Mesendoderm (in vitro differentiated cells): ENCODE measurements at regions not wholly inside any gene's neighbourhood (a gene's known extent, or its start where the extent isn't known, plus 50 kb on each side); places are given as distances from the start of the nearest gene placed in this dataset.

Experiments used
- DNase-seq: peaks from one replicate; pipeline ENCODE4 v3.0.0; 2013
- H2AK5ac ChIP-seq: 2 replicates; pipeline ENCODE4 v1.6.1; 2013; ENCODE audit warnings: low read length, inconsistent platforms
- H2BK120ac ChIP-seq: 2 replicates; pipeline ENCODE4 v1.6.1; 2013; ENCODE audit warnings: low read depth, mild to moderate bottlenecking, low read length, moderate library complexity, mixed read lengths
- H2BK15ac ChIP-seq: replicated peaks from 2 replicates; pipeline ENCODE4 v1.6.1; 2013; ENCODE audit warnings: low read depth, mild to moderate bottlenecking, moderate library complexity
- H2BK5ac ChIP-seq: 2 replicates; pipeline ENCODE4 v1.6.1; 2013; ENCODE audit warnings: low read length, inconsistent platforms
- H3K18ac ChIP-seq: 2 replicates; pipeline ENCODE4 v1.6.1; 2013; ENCODE audit warnings: mild to moderate bottlenecking, low read length, mixed read lengths
- H3K23ac ChIP-seq: one replicate; pipeline ENCODE4 v1.6.1; 2013; ENCODE audit warnings: low read length
- H3K27ac ChIP-seq: 2 replicates; pipeline ENCODE4 v1.5.1; 2013; ENCODE audit warnings: low read depth, mild to moderate bottlenecking, inconsistent platforms, low read length, moderate library complexity
- H3K27me3 ChIP-seq: 2 replicates; pipeline ENCODE4 v1.6.1; 2013; ENCODE audit warnings: low read length, control low read depth, mild to moderate bottlenecking, inconsistent platforms; ENCODE audit not compliant: insufficient read depth, poor library complexity
- H3K36me3 ChIP-seq: 2 replicates; pipeline ENCODE4 v1.6.1; 2013; ENCODE audit warnings: low read length, inconsistent platforms; ENCODE audit not compliant: control insufficient read depth, insufficient read depth
- H3K4ac ChIP-seq: one replicate; pipeline ENCODE4 v1.6.1; 2013; ENCODE audit warnings: low read depth, mild to moderate bottlenecking, low read length, moderate library complexity
- H3K4me1 ChIP-seq: 2 replicates; pipeline ENCODE4 v1.6.1; 2013; ENCODE audit warnings: low read depth, low read length, inconsistent platforms; ENCODE audit not compliant: control insufficient read depth
- H3K4me2 ChIP-seq: 2 replicates; pipeline ENCODE4 v1.6.1; 2013; ENCODE audit warnings: low read length
- H3K4me3 ChIP-seq: 2 replicates; pipeline ENCODE4 v1.5.1; 2013; ENCODE audit warnings: mild to moderate bottlenecking, low read length
- H3K56ac ChIP-seq: one replicate; pipeline ENCODE4 v1.6.1; 2013; ENCODE audit warnings: low read length
- H3K79me1 ChIP-seq: 2 replicates; pipeline ENCODE4 v1.6.1; 2013; ENCODE audit warnings: low read length, inconsistent platforms
- H3K79me2 ChIP-seq: 2 replicates; pipeline ENCODE4 v1.6.1; 2013; ENCODE audit warnings: mild to moderate bottlenecking, low read length; ENCODE audit not compliant: control insufficient read depth, insufficient read depth
- H3K9ac ChIP-seq: 2 replicates; pipeline ENCODE4 v1.6.1; 2013; ENCODE audit warnings: low read length, inconsistent platforms
- H4K5ac ChIP-seq: one replicate; pipeline ENCODE4 v1.6.1; 2013; ENCODE audit warnings: low read length
- H4K8ac ChIP-seq: one replicate; pipeline ENCODE4 v1.6.1; 2013; ENCODE audit warnings: low read depth, mild to moderate bottlenecking, control low read depth, low read length, moderate library complexity
- WGBS: extraction: QIAGEN DNeasy Blood & Tissue Kit; methylation state at CpG from one replicate; pipeline ENCODE4 v1.1.7; 2013; ENCODE audit warnings: low lambda C conversion rate, missing lambda C conversion rate; ENCODE audit not compliant: insufficient coverage; ENCODE audit errors: extremely low coverage; 5-methylcytosine and 5-hydroxymethylcytosine counted together

- no peaks in the 10 kb centered on the region for H3K27me3 ChIP-seq
- WGBS = no CpG with 5 or more reads among the region's 5 CpGs
- H3K4me3 ChIP-seq = no peak overlapping the region
- no peak overlapping the region for H2BK15ac ChIP-seq
- no peak overlapping the region for H3K18ac ChIP-seq
- no peak overlapping the region for H4K5ac ChIP-seq
- H2BK120ac ChIP-seq = no peak overlapping the region
- no peaks in the 10 kb centered on the region for H3K36me3 ChIP-seq
- no peak overlapping the region for H2BK5ac ChIP-seq
- H3K4me2 ChIP-seq = no peak overlapping the region
- H3K4ac ChIP-seq = no peak overlapping the region
- peak; percentile 40 for DNase-seq
- no peak overlapping the region for H3K27ac ChIP-seq
- no peak overlapping the region for H4K8ac ChIP-seq
- no peak overlapping the region for H3K56ac ChIP-seq
- H3K4me1 ChIP-seq = no peaks in the 10 kb centered on the region
- H3K79me2 ChIP-seq = no peaks in the 10 kb centered on the region
- no peak overlapping the region for H3K9ac ChIP-seq
- H3K79me1 ChIP-seq = no peaks in the 10 kb centered on the region
- no peak overlapping the region for H2AK5ac ChIP-seq
- no peak overlapping the region for H3K23ac ChIP-seq
Measured at GRCh38 chr20:54774426-54774825, 299.0 kb downstream of the DOK5 start.

- no peaks in the 10 kb centered on the region for H3K4me1 ChIP-seq
- no peak overlapping the region for H4K8ac ChIP-seq
- no peak overlapping the region for H3K4me2 ChIP-seq
- no peaks in the 10 kb centered on the region for H3K36me3 ChIP-seq
- H3K79me1 ChIP-seq = no peaks in the 10 kb centered on the region
- no peak for DNase-seq
- no peak overlapping the region for H2AK5ac ChIP-seq
- H3K9ac ChIP-seq = no peak overlapping the region
- no peak overlapping the region for H2BK120ac ChIP-seq
- no peaks in the 10 kb centered on the region for H3K79me2 ChIP-seq
- H3K27me3 ChIP-seq = no peaks in the 10 kb centered on the region
- no CpG with 5 or more reads among the region's 8 CpGs for WGBS
- H2BK15ac ChIP-seq = no peak overlapping the region
- no peak overlapping the region for H3K4ac ChIP-seq
- no peak overlapping the region for H3K18ac ChIP-seq
- H3K23ac ChIP-seq = no peak overlapping the region
- H3K4me3 ChIP-seq = no peak overlapping the region
- H3K56ac ChIP-seq = no peak overlapping the region
- no peak overlapping the region for H4K5ac ChIP-seq
- H3K27ac ChIP-seq = no peak overlapping the region
- no peak overlapping the region for H2BK5ac ChIP-seq
Measured at GRCh38 chr20:54773643-54774000, 298.2 kb downstream of the DOK5 start.

GRCh38 chr20:54772893-54773642 is 297.7 kb downstream of the DOK5 start:
- H2BK5ac ChIP-seq = no peak overlapping the region
- peak; percentile 17 for DNase-seq
- no peak overlapping the region for H4K5ac ChIP-seq
- no peaks in the 10 kb centered on the region for H3K79me2 ChIP-seq
- WGBS = no CpG with 5 or more reads among the region's 4 CpGs
- H2BK120ac ChIP-seq = no peak overlapping the region
- H3K27ac ChIP-seq = no peak overlapping the region
- H3K27me3 ChIP-seq = no peaks in the 10 kb centered on the region
- H2BK15ac ChIP-seq = no peak overlapping the region
- no peak overlapping the region for H4K8ac ChIP-seq
- H3K9ac ChIP-seq = no peak overlapping the region
- no peak overlapping the region for H3K4ac ChIP-seq
- no peak overlapping the region for H3K4me2 ChIP-seq
- no peaks in the 10 kb centered on the region for H3K4me1 ChIP-seq
- H3K56ac ChIP-seq = no peak overlapping the region
- H3K4me3 ChIP-seq = no peak overlapping the region
- H3K18ac ChIP-seq = no peak overlapping the region
- no peaks in the 10 kb centered on the region for H3K36me3 ChIP-seq
- no peaks in the 10 kb centered on the region for H3K79me1 ChIP-seq
- no peak overlapping the region for H3K23ac ChIP-seq
- no peak overlapping the region for H2AK5ac ChIP-seq

GRCh38 chr20:54766483-54766882 is 291.1 kb downstream of the DOK5 start:
- no peak overlapping the region for H3K56ac ChIP-seq
- no peak overlapping the region for H2BK5ac ChIP-seq
- no peak overlapping the region for H2BK15ac ChIP-seq
- no peak overlapping the region for H4K8ac ChIP-seq
- no peak overlapping the region for H2BK120ac ChIP-seq
- H4K5ac ChIP-seq = no peak overlapping the region
- WGBS = no CpG with 5 or more reads among the region's 2 CpGs
- H3K36me3 ChIP-seq = no peaks in the 10 kb centered on the region
- no peak overlapping the region for H3K9ac ChIP-seq
- H2AK5ac ChIP-seq = no peak overlapping the region
- no peak overlapping the region for H3K27ac ChIP-seq
- no peaks in the 10 kb centered on the region for H3K79me2 ChIP-seq
- no peak overlapping the region for H3K4ac ChIP-seq
- H3K18ac ChIP-seq = no peak overlapping the region
- no peaks in the 10 kb centered on the region for H3K27me3 ChIP-seq
- H3K79me1 ChIP-seq = no peaks in the 10 kb centered on the region
- DNase-seq = no peak
- H3K4me2 ChIP-seq = no peak overlapping the region
- no peaks in the 10 kb centered on the region for H3K4me1 ChIP-seq
- H3K4me3 ChIP-seq = no peak overlapping the region
- H3K23ac ChIP-seq = no peak overlapping the region

GRCh38 chr20:54763366-54763765 is 288.0 kb downstream of the DOK5 start:
- H3K27me3 ChIP-seq = no peaks in the 10 kb centered on the region
- no peak overlapping the region for H3K4ac ChIP-seq
- H3K79me1 ChIP-seq = no peaks in the 10 kb centered on the region
- no peaks in the 10 kb centered on the region for H3K36me3 ChIP-seq
- no peak overlapping the region for H3K4me2 ChIP-seq
- H2BK120ac ChIP-seq = no peak overlapping the region
- no peak overlapping the region for H4K5ac ChIP-seq
- no peak overlapping the region for H3K27ac ChIP-seq
- H3K4me3 ChIP-seq = no peak overlapping the region
- no peak overlapping the region for H4K8ac ChIP-seq
- WGBS = no CpG with 5 or more reads among the region's 1 CpG
- no peak overlapping the region for H3K18ac ChIP-seq
- no peak for DNase-seq
- H3K9ac ChIP-seq = no peak overlapping the region
- no peak overlapping the region for H2BK15ac ChIP-seq
- no peak overlapping the region for H3K23ac ChIP-seq
- H3K4me1 ChIP-seq = no peaks in the 10 kb centered on the region
- H2AK5ac ChIP-seq = no peak overlapping the region
- no peak overlapping the region for H3K56ac ChIP-seq
- no peaks in the 10 kb centered on the region for H3K79me2 ChIP-seq
- H2BK5ac ChIP-seq = no peak overlapping the region

GRCh38 chr20:54759589-54759988 is 284.2 kb downstream of the DOK5 start:
- no peaks in the 10 kb centered on the region for H3K79me2 ChIP-seq
- H3K36me3 ChIP-seq = no peaks in the 10 kb centered on the region
- no peaks in the 10 kb centered on the region for H3K4me1 ChIP-seq
- no peak for DNase-seq
- H3K23ac ChIP-seq = no peak overlapping the region
- H3K27ac ChIP-seq = no peak overlapping the region
- no CpG with 5 or more reads among the region's 4 CpGs for WGBS
- no peak overlapping the region for H2AK5ac ChIP-seq
- H2BK15ac ChIP-seq = no peak overlapping the region
- no peaks in the 10 kb centered on the region for H3K27me3 ChIP-seq
- H3K18ac ChIP-seq = no peak overlapping the region
- H3K56ac ChIP-seq = no peak overlapping the region
- H3K4me3 ChIP-seq = no peak overlapping the region
- H3K79me1 ChIP-seq = no peaks in the 10 kb centered on the region
- no peak overlapping the region for H3K4ac ChIP-seq
- no peak overlapping the region for H2BK120ac ChIP-seq
- no peak overlapping the region for H3K4me2 ChIP-seq
- H3K9ac ChIP-seq = no peak overlapping the region
- H4K5ac ChIP-seq = no peak overlapping the region
- H2BK5ac ChIP-seq = no peak overlapping the region
- H4K8ac ChIP-seq = no peak overlapping the region
